ENCODE measurements at regions not wholly inside any gene's neighbourhood (a gene's known extent, or its start where the extent isn't known, plus 50 kb on each side); places are given as distances from the start of the nearest gene placed in this dataset.
"Not testable (repeated sequence)": the region's sequence is repeated elsewhere in the genome, so short reads cannot be mapped to it uniquely, and the experiment has no call there.

GRCh38 chr4:86452924-86453531 lies 93.2 kb upstream of the MAPK10 start:
- H3K27ac ChIP-seq = no peak overlapping the region
- TF ChIP-seq POLR2AphosphoS5 (IDR thresholded peaks at IDR 0.05; ENCODE audit: borderline replicate concordance, low read depth, low read length) (no peak), FOXP2 (optimal IDR thresholded peaks at IDR 0.05; ENCODE audit: control extremely low read depth, extremely low read length, insufficient read depth) (no peak), EZH2 (IDR thresholded peaks at IDR 0.05) (no peak)
- no peaks in the 10 kb centered on the region for H3K36me3 ChIP-seq (ENCODE audit: insufficient read depth, low read length)
- no peak overlapping the region for H3K4me3 ChIP-seq
- H3K9ac ChIP-seq (ENCODE audit: insufficient read length) = no peak overlapping the region
- no peak for DNase-seq (ENCODE audit: low read depth, low spot score)
- no peaks in the 10 kb centered on the region for H3K9me3 ChIP-seq (ENCODE audit: low read depth, low read length)

GRCh38 chr4:86453611-86454072 lies 93.8 kb upstream of the MAPK10 start:
- H3K9ac ChIP-seq (ENCODE audit: insufficient read length); H3K4me3 ChIP-seq; DNase-seq (ENCODE audit: low read depth, low spot score); H3K27ac ChIP-seq; H3K9me3 ChIP-seq (ENCODE audit: low read depth, low read length); H3K36me3 ChIP-seq (ENCODE audit: insufficient read depth, low read length): not testable (repeated sequence)

- Histone ChIP-seq H3K36me3 (ENCODE audit: insufficient read depth, low read length) (no peaks in the 10 kb centered on the region), H3K4me3 (no peak overlapping the region), H3K9ac (ENCODE audit: insufficient read length) (no peak overlapping the region), H3K9me3 (ENCODE audit: low read depth, low read length) (0 out of 2 replicates have a peak, but pooled peaks cover 4% of the 10 kb centered on the region), H3K27ac (no peak overlapping the region)
- TF ChIP-seq EZH2 (IDR thresholded peaks at IDR 0.05) (no peak), POLR2AphosphoS5 (IDR thresholded peaks at IDR 0.05; ENCODE audit: borderline replicate concordance, low read depth, low read length) (no peak), FOXP2 (optimal IDR thresholded peaks at IDR 0.05; ENCODE audit: control extremely low read depth, extremely low read length, insufficient read depth) (no peak)
- DNase-seq (ENCODE audit: low read depth, low spot score) = no peak
Observed at GRCh38 chr4:86461849-86462248, 102.0 kb upstream of the MAPK10 start.

- peak overlapping the region; percentile 55 for H3K27ac ChIP-seq
- no peaks in the 10 kb centered on the region for H3K36me3 ChIP-seq (ENCODE audit: insufficient read depth, low read length)
- no peak for TF ChIP-seq FOXP2 (optimal IDR thresholded peaks at IDR 0.05; ENCODE audit: control extremely low read depth, extremely low read length, insufficient read depth)
- TF ChIP-seq POLR2AphosphoS5 (IDR thresholded peaks at IDR 0.05; ENCODE audit: borderline replicate concordance, low read depth, low read length) = no peak
- no peak for TF ChIP-seq EZH2 (IDR thresholded peaks at IDR 0.05)
- H3K9me3 ChIP-seq (ENCODE audit: low read depth, low read length) = no peaks in the 10 kb centered on the region
- peak overlapping the region; percentile 39 for H3K4me3 ChIP-seq
- peak overlapping the region; percentile 26 for H3K9ac ChIP-seq (ENCODE audit: insufficient read length)
- DNase-seq (ENCODE audit: low read depth, low spot score) = no peak
Observed at GRCh38 chr4:86472377-86473019, 112.6 kb upstream of the MAPK10 start.

- not testable (repeated sequence) for H3K9ac ChIP-seq (ENCODE audit: insufficient read length); H3K36me3 ChIP-seq (ENCODE audit: insufficient read depth, low read length); H3K9me3 ChIP-seq (ENCODE audit: low read depth, low read length); DNase-seq (ENCODE audit: low read depth, low spot score); H3K4me3 ChIP-seq; H3K27ac ChIP-seq
Observed at GRCh38 chr4:86478151-86478550, 116.0 kb upstream of the PTPN13 start.

GRCh38 chr4:86481440-86481839 lies 112.7 kb upstream of the PTPN13 start:
- Histone ChIP-seq H3K27ac (no peak overlapping the region), H3K4me3 (no peak overlapping the region), H3K9ac (ENCODE audit: insufficient read length) (no peak overlapping the region), H3K9me3 (ENCODE audit: low read depth, low read length) (no peaks in the 10 kb centered on the region), H3K36me3 (ENCODE audit: insufficient read depth, low read length) (no peaks in the 10 kb centered on the region)
- TF ChIP-seq EZH2 (IDR thresholded peaks at IDR 0.05) (no peak), POLR2AphosphoS5 (IDR thresholded peaks at IDR 0.05; ENCODE audit: borderline replicate concordance, low read depth, low read length) (no peak), FOXP2 (optimal IDR thresholded peaks at IDR 0.05; ENCODE audit: control extremely low read depth, extremely low read length, insufficient read depth) (no peak)
- DNase-seq (ENCODE audit: low read depth, low spot score) = no peak

- peak overlapping the region; percentile 69 for H3K4me3 ChIP-seq
- H3K9me3 ChIP-seq (ENCODE audit: low read depth, low read length) = no peaks in the 10 kb centered on the region
- DNase-seq (ENCODE audit: low read depth, low spot score) = peak; percentile 86
- no peak overlapping the region for H3K9ac ChIP-seq (ENCODE audit: insufficient read length)
- H3K36me3 ChIP-seq (ENCODE audit: insufficient read depth, low read length) = no peaks in the 10 kb centered on the region
- H3K27ac ChIP-seq = peak overlapping the region; percentile 77
- TF ChIP-seq POLR2AphosphoS5 (IDR thresholded peaks at IDR 0.05; ENCODE audit: borderline replicate concordance, low read depth, low read length) (no peak), EZH2 (IDR thresholded peaks at IDR 0.05) (no peak), FOXP2 (optimal IDR thresholded peaks at IDR 0.05; ENCODE audit: control extremely low read depth, extremely low read length, insufficient read depth) (no peak)
Observed at GRCh38 chr4:86482306-86483172, 111.6 kb upstream of the PTPN13 start.

- no peak overlapping the region for H3K9ac ChIP-seq (ENCODE audit: insufficient read length)
- no peaks in the 10 kb centered on the region for H3K9me3 ChIP-seq (ENCODE audit: low read depth, low read length)
- peak overlapping the region; percentile 69 for H3K4me3 ChIP-seq
- TF ChIP-seq FOXP2 (optimal IDR thresholded peaks at IDR 0.05; ENCODE audit: control extremely low read depth, extremely low read length, insufficient read depth) (no peak), POLR2AphosphoS5 (IDR thresholded peaks at IDR 0.05; ENCODE audit: borderline replicate concordance, low read depth, low read length) (no peak), EZH2 (IDR thresholded peaks at IDR 0.05) (no peak)
- no peaks in the 10 kb centered on the region for H3K36me3 ChIP-seq (ENCODE audit: insufficient read depth, low read length)
- peak overlapping the region; percentile 77 for H3K27ac ChIP-seq
- no peak for DNase-seq (ENCODE audit: low read depth, low spot score)
Observed at GRCh38 chr4:86483173-86483490, 111.0 kb upstream of the PTPN13 start.
